ENCODE measurements at regions not wholly inside any gene's neighbourhood (a gene's known extent, or its start where the extent isn't known, plus 50 kb on each side); places are given as distances from the start of the nearest gene placed in this dataset.

GRCh38 chr16:35651841-35652240, 2192.4 kb downstream of the TP53TG3F start:
- no peaks in the 10 kb centered on the region for H3K79me1 ChIP-seq (ENCODE audit: insufficient read depth, low read depth, low read length, poor library complexity, severe bottlenecking)
- H3K79me2 ChIP-seq (ENCODE audit: insufficient read depth, low read length): no peaks in the 10 kb centered on the region
- no peak for DNase-seq
- no peak overlapping the region for H3K27ac ChIP-seq (ENCODE audit: insufficient read length, low read depth, low read length)
- H2BK20ac ChIP-seq (ENCODE audit: low read depth, low read length, poor library complexity, severe bottlenecking): no peak overlapping the region
- no peak overlapping the region for H3K18ac ChIP-seq (ENCODE audit: insufficient read length, low read depth, low read length)
- no peak overlapping the region for H3K23ac ChIP-seq (ENCODE audit: insufficient read length, low read depth, low read length)
- no peaks in the 10 kb centered on the region for H4K20me1 ChIP-seq (ENCODE audit: control insufficient read depth, insufficient read depth, insufficient read length)
- Mint-ChIP-seq H3K4me1 (no peaks in the 10 kb centered on the region), H3K27ac (no peak overlapping the region), H3K4me3 (no peak overlapping the region), H3K27me3 (ENCODE audit: low read depth) (no peaks in the 10 kb centered on the region), H3K36me3 (ENCODE audit: insufficient read depth in 1 of 3, low read depth in 3 of 3) (peaks cover 0 to 5% (median 0%) of the 10 kb centered on the region in 3 experiments; a peak in 1 of 7 replicates), H3K9me3 (peaks cover 78 to 83% of the 10 kb centered on the region in 2 experiments)
- no peaks in the 10 kb centered on the region for H3K23me2 ChIP-seq (ENCODE audit: insufficient read length, low read depth, low read length, poor library complexity, severe bottlenecking)
- H3K4me1 ChIP-seq (ENCODE audit: insufficient read depth, low read length): no peaks in the 10 kb centered on the region
- H3K27me3 ChIP-seq (ENCODE audit: insufficient read depth, low read length): no peaks in the 10 kb centered on the region
- peaks cover 57% of the 10 kb centered on the region for H3K9me3 ChIP-seq (ENCODE audit: control insufficient read depth, low read depth, low read length)
- no peak overlapping the region for H2BK120ac ChIP-seq (ENCODE audit: low read depth, low read length, poor library complexity, severe bottlenecking)
- no peak overlapping the region for H3K14ac ChIP-seq (ENCODE audit: insufficient read depth, low read length)
- H3K4me2 ChIP-seq (ENCODE audit: insufficient read depth, insufficient read length, low read length): no peak overlapping the region
- no peak overlapping the region for H2BK15ac ChIP-seq (ENCODE audit: low read depth, low read length)
- H3K4ac ChIP-seq (ENCODE audit: low read depth, low read length): no peak overlapping the region
- no peak overlapping the region for H2BK5ac ChIP-seq (ENCODE audit: insufficient read length, low read length)
- H3T11ph ChIP-seq (ENCODE audit: low read length): no peak overlapping the region
- no peak overlapping the region for H4K8ac ChIP-seq (replicated peaks; ENCODE audit: insufficient read length, low read depth, low read length)
- no peak overlapping the region for H2AK5ac ChIP-seq (ENCODE audit: insufficient read length, low read length)
- H3K56ac ChIP-seq (ENCODE audit: insufficient read length, low read depth, low read length): no peak overlapping the region
- no peak overlapping the region for H3K9ac ChIP-seq (ENCODE audit: extremely low read depth, insufficient read length, low read length)
- no peak overlapping the region for H4K91ac ChIP-seq (ENCODE audit: insufficient read length, low read depth, low read length)
- H2BK12ac ChIP-seq (ENCODE audit: insufficient read length, low read depth, low read length): no peak overlapping the region
- TF ChIP-seq CTCF (conservative IDR thresholded peaks at IDR 0.05): no peak
- no peak overlapping the region for H2AFZ ChIP-seq (ENCODE audit: low read length)
- WGBS (ENCODE audit: extremely low coverage, insufficient read length, low lambda C conversion rate): no CpG with 5 or more reads among the region's 1 CpG
- H4K5ac ChIP-seq (ENCODE audit: insufficient read length, low read depth, low read length): no peak overlapping the region

Data from H9 (cell line).